GM12891 (cell line): ENCODE measurements at regions not wholly inside any gene's neighbourhood (a gene's known extent, or its start where the extent isn't known, plus 50 kb on each side); places are given as distances from the start of the nearest gene placed in this dataset.

Experiments
- POLR2AphosphoS5 ChIP-seq: IDR thresholded peaks from 2 replicates; pipeline ENCODE4 v1.6.1; 2011; ENCODE audit warnings: low read depth, low read length, control low read depth
- SPI1 ChIP-seq: IDR thresholded peaks from 2 replicates; pipeline ENCODE4 v1.6.1; 2011; ENCODE audit warnings: low read depth, low read length, control low read depth
- TAF1 ChIP-seq: IDR thresholded peaks from 2 replicates; pipeline ENCODE4 v1.6.1; 2011; ENCODE audit warnings: low read depth, low read length, control low read depth

DNA sequence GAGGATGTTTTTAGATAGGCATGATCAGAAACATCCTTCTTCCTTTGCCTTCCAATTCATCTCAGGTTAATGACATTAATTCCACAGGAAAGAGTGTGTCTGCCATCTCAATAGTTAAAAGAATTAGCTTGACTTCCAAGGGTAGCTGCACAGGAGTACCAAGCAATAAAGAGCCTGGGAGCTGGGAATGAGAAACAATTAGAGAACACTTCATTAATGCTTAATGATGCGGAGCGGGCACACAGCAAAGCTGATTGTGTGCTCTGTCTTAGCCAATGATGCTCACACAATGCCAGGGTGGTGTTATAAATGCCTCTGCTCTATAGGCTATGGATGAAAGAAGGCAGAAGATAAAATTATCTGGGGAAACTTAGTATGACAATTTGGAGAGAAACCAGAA is 1052.5 kb upstream of the LCORL start:
- TF ChIP-seq POLR2AphosphoS5: no peak
- no peak for TF ChIP-seq TAF1
- TF ChIP-seq SPI1: no peak
